K562 (cell line): ENCODE measurements at regions not wholly inside any gene's neighbourhood (a gene's known extent, or its start where the extent isn't known, plus 50 kb on each side); places are given as distances from the start of the nearest gene placed in this dataset.

Experiments used
- CTCF ChIP-seq, 3 experiments: IDR thresholded peaks in 2 of 3; conservative IDR thresholded peaks in 1 of 3; 2 replicates each; pipeline ENCODE4 v1.5.1; 2011 to 2012; ENCODE audit warnings: low read length in 3 of 3, mild to moderate bottlenecking in 3 of 3, control low read depth in 2 of 3, improper control_type of control experiment in 1 of 3, inconsistent platforms in 1 of 3, low read depth in 1 of 3, mixed read lengths in 1 of 3, moderate library complexity in 1 of 3; ENCODE audit not compliant: insufficient read depth in 2 of 3
- EZH2 ChIP-seq: IDR thresholded peaks from 2 replicates; pipeline ENCODE4 v1.6.1; 2012; ENCODE audit warnings: low read depth, mild to moderate bottlenecking, inconsistent platforms, low read length, borderline replicate concordance
- IRF9 ChIP-seq: fragments of 450-650 bp; IDR thresholded peaks from 2 replicates; pipeline ENCODE4 v1.6.1; 2016; ENCODE audit warnings: missing biosample characterization, missing genetic modification characterization
- MCM2 ChIP-seq: fragments of 450-650 bp; IDR thresholded peaks from 2 replicates; pipeline ENCODE4 v1.6.1; 2017; ENCODE audit warnings: low read depth, mild to moderate bottlenecking
- PATZ1 ChIP-seq: fragments of 250-450 bp; sonication (Bioruptor Pico); IDR thresholded peaks from 2 replicates; pipeline ENCODE4 v1.5.0; 2020; ENCODE audit warnings: mild to moderate bottlenecking, borderline replicate concordance
- TF ChIP-seq, protein P1 (sequence below): fragments of 450-650 bp; formaldehyde crosslinking; IDR thresholded peaks from 2 replicates; pipeline ENCODE4 v1.4.0; 2020; ENCODE audit warnings: mild to moderate bottlenecking, moderate library complexity
- TF ChIP-seq, protein P2 (sequence below): sonication (generic); formaldehyde crosslinking; IDR thresholded peaks from 2 replicates; pipeline ENCODE4 v1.9.0; 2022; ENCODE audit warnings: mild to moderate bottlenecking, missing genetic modification reagents

DNA sequence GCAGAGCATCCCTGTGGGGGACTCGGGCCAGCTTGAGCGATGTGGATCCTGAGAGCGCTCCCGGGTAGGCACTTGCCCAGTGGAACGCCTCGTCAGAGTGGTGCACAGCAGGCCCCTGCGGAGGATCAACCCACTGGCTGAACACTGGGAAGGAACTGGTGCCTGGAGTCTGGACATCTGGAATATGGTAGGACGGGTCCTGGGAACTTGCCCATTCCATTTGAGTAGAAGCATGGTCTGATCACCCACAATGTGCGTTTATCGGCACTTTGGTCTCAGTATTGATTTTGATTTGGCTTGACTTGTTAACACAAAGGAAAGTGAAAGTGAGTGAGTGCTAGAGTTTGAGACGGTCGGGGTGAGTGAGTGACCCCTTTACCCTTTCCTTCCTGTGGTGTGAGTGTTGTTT, 1336.2 kb upstream of the CHAC2 start:
- no peak for TF ChIP-seq EZH2
- no peak for TF ChIP-seq MCM2
- no peak for TF ChIP-seq IRF9 (tag)
- TF ChIP-seq PATZ1 (CRISPR knock-in tag), result no peak
- TF ChIP-seq, protein P1, sequence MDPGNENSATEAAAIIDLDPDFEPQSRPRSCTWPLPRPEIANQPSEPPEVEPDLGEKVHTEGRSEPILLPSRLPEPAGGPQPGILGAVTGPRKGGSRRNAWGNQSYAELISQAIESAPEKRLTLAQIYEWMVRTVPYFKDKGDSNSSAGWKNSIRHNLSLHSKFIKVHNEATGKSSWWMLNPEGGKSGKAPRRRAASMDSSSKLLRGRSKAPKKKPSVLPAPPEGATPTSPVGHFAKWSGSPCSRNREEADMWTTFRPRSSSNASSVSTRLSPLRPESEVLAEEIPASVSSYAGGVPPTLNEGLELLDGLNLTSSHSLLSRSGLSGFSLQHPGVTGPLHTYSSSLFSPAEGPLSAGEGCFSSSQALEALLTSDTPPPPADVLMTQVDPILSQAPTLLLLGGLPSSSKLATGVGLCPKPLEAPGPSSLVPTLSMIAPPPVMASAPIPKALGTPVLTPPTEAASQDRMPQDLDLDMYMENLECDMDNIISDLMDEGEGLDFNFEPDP, result no peak
- TF ChIP-seq CTCF (IDR thresholded peaks at IDR 0.05 in 2 of 3, conservative IDR thresholded peaks at IDR 0.05 in 1 of 3; ENCODE audit: insufficient read depth in 2 of 3, low read depth in 1 of 3, low read length in 3 of 3), result no peak
- TF ChIP-seq, protein P2, sequence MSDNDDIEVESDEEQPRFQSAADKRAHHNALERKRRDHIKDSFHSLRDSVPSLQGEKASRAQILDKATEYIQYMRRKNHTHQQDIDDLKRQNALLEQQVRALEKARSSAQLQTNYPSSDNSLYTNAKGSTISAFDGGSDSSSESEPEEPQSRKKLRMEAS (CRISPR knock-in tag), result no peak
